ENCODE measurements at regions not wholly inside any gene's neighbourhood (a gene's known extent, or its start where the extent isn't known, plus 50 kb on each side); places are given as distances from the start of the nearest gene placed in this dataset.

GRCh38 chr17:36743130-36743529 lies 141.7 kb downstream of the MRM1 start:
- H3K9me3 Mint-ChIP-seq (ENCODE audit: low read depth, unreplicated experiment): no peaks in the 10 kb centered on the region
- no peak overlapping the region for H3K27ac Mint-ChIP-seq (ENCODE audit: unreplicated experiment)
- CTCF ChIA-PET: interaction anchor here (0.6 to 1.8 kb wide), 10 partner anchors 10 to 402 kb away, joined by 3 to 21 read pairs (median 4); no protein-coding TSS in a partner anchor
- H3K4me1 Mint-ChIP-seq (ENCODE audit: low read depth, unreplicated experiment): no peaks in the 10 kb centered on the region
- H3K4me3 Mint-ChIP-seq (ENCODE audit: low read depth, unreplicated experiment): no peak overlapping the region
- no peaks in the 10 kb centered on the region for H3K36me3 Mint-ChIP-seq (ENCODE audit: insufficient read depth, unreplicated experiment)
- TF ChIP-seq CTCF (IDR thresholded peaks at IDR 0.05; ENCODE audit: unreplicated experiment): no peak
- intact Hi-C loops (cut with micrococcal nuclease; ENCODE audit: unreplicated experiment): no loop called here
- peak; percentile 66 for DNase-seq
- no TSS peak for BruUV-seq (replicated peaks)
- peaks cover 92% of the 10 kb centered on the region for H3K27me3 Mint-ChIP-seq (ENCODE audit: unreplicated experiment)

GRCh38 chr17:36746381-36747053 lies 145.1 kb downstream of the MRM1 start:
- Mint-ChIP-seq H3K4me3 (ENCODE audit: low read depth, unreplicated experiment) (no peak overlapping the region), H3K36me3 (ENCODE audit: insufficient read depth, unreplicated experiment) (no peaks in the 10 kb centered on the region), H3K27me3 (ENCODE audit: unreplicated experiment) (peaks cover 92% of the 10 kb centered on the region), H3K9me3 (ENCODE audit: low read depth, unreplicated experiment) (no peaks in the 10 kb centered on the region), H3K27ac (ENCODE audit: unreplicated experiment) (no peak overlapping the region), H3K4me1 (ENCODE audit: low read depth, unreplicated experiment) (no peaks in the 10 kb centered on the region)
- intact Hi-C loops (cut with micrococcal nuclease; ENCODE audit: unreplicated experiment): no loop called here
- no TSS peak for BruUV-seq (replicated peaks)
- no peak for DNase-seq
- TF ChIP-seq CTCF (IDR thresholded peaks at IDR 0.05; ENCODE audit: unreplicated experiment): no peak
- CTCF ChIA-PET: no interaction called here

- H3K4me3 Mint-ChIP-seq (ENCODE audit: low read depth, unreplicated experiment): no peak overlapping the region
- no peak overlapping the region for H3K27ac Mint-ChIP-seq (ENCODE audit: unreplicated experiment)
- H3K36me3 Mint-ChIP-seq (ENCODE audit: insufficient read depth, unreplicated experiment): no peaks in the 10 kb centered on the region
- H3K27me3 Mint-ChIP-seq (ENCODE audit: unreplicated experiment): peaks cover 94% of the 10 kb centered on the region
- no peak for TF ChIP-seq CTCF (IDR thresholded peaks at IDR 0.05; ENCODE audit: unreplicated experiment)
- intact Hi-C loops (cut with micrococcal nuclease; ENCODE audit: unreplicated experiment): no loop called here
- DNase-seq: no peak
- CTCF ChIA-PET: interaction anchor here (0.6 to 1.1 kb wide), 3 partner anchors 16 to 808 kb away, joined by 3 read pairs; partner anchors contain the start of gene MRM1
- no peaks in the 10 kb centered on the region for H3K9me3 Mint-ChIP-seq (ENCODE audit: low read depth, unreplicated experiment)
- no peaks in the 10 kb centered on the region for H3K4me1 Mint-ChIP-seq (ENCODE audit: low read depth, unreplicated experiment)
- no TSS peak for BruUV-seq (replicated peaks)
Observed at GRCh38 chr17:36747861-36748260, 146.5 kb downstream of the MRM1 start.

DNA sequence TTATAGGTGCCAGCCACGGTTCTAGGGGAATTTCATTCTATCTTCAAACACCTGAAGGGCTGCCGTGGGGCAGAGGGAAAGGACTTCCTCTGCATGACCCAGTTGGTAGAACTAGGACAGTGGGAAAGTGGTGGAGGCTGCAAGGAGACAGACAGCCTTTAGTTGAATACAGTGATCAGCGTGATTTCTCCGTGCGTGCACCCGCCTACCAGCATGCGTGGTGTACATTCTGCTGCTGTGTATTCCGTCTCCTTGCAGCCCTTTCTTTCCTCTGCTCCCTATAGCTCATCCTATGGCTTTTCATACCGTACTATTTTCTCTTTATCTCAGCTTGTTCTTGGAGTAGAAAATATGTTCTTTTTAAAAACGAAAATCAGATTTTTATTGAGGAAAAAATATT lies 146.9 kb downstream of the MRM1 start:
- intact Hi-C loops (cut with micrococcal nuclease; ENCODE audit: unreplicated experiment): no loop called here
- TF ChIP-seq CTCF (IDR thresholded peaks at IDR 0.05; ENCODE audit: unreplicated experiment): no peak
- no peak for DNase-seq
- no peaks in the 10 kb centered on the region for H3K9me3 Mint-ChIP-seq (ENCODE audit: low read depth, unreplicated experiment)
- no peak overlapping the region for H3K4me3 Mint-ChIP-seq (ENCODE audit: low read depth, unreplicated experiment)
- H3K27me3 Mint-ChIP-seq (ENCODE audit: unreplicated experiment): peaks cover 98% of the 10 kb centered on the region
- no peak overlapping the region for H3K27ac Mint-ChIP-seq (ENCODE audit: unreplicated experiment)
- BruUV-seq (replicated peaks): no TSS peak
- CTCF ChIA-PET: interaction anchor here (0.7 to 1.1 kb wide), 3 partner anchors 9 to 147 kb away, joined by 3 read pairs; partner anchors contain the start of gene MRM1
- H3K4me1 Mint-ChIP-seq (ENCODE audit: low read depth, unreplicated experiment): no peaks in the 10 kb centered on the region
- no peaks in the 10 kb centered on the region for H3K36me3 Mint-ChIP-seq (ENCODE audit: insufficient read depth, unreplicated experiment)

All from Calu3 (cell line).